SH-SY5Y (cell line): ENCODE measurements at regions not wholly inside any gene's neighbourhood (a gene's known extent, or its start where the extent isn't known, plus 50 kb on each side); places are given as distances from the start of the nearest gene placed in this dataset.

Experiments
- GATA2 ChIP-seq: IDR thresholded peaks from 2 replicates; pipeline ENCODE4 v1.6.1; 2011; ENCODE audit warnings: mild to moderate bottlenecking, low read depth, low read length
- GATA3 ChIP-seq: IDR thresholded peaks from 2 replicates; pipeline ENCODE4 v1.6.1; 2011; ENCODE audit warnings: low read depth, mild to moderate bottlenecking, low read length, moderate library complexity

- no peak for TF ChIP-seq GATA2
Observed at GRCh38 chr4:180618396-180618795, 1624.8 kb upstream of the TENM3 start.

DNA sequence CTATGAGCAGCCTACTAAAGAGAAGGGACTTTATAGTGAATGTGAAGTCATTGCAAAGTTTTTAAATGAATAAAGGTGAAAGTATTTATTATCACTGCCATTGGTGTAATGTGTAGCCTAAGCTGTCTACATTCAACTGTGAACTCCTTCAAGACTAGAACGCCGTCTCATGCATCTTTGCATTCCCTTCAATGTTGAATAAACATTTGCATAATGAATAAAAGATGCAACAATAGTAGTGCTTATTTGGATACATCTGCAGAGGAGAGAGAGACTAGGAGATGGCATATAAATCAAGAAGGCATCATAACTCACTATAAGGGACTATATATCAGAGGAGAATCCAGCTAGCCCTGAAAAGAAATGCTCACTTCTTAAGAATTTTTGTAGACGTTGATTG lies 1623.8 kb upstream of the TENM3 start:
- TF ChIP-seq GATA2 (no peak), GATA3 (no peak)

DNA sequence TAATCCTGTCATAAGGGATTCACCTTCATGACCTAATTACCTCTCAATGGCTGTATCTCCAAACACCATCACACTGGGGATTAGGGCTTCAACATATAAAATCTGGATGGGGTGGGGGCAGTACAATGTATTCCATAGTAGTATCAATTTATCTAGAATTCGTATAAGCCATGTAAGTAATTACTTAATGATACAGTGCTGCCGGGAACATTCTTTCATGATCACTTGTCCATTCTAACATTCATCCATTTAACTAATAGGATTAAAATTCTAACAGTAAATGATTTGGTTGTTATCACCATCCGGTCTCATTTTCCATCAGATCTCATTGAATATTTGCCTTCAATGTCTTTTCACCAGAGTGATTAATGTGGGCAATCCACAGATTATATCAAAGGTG lies 1620.9 kb upstream of the TENM3 start:
- TF ChIP-seq GATA2 (no peak), GATA3 (no peak)

- TF ChIP-seq GATA3 = no peak
- no peak for TF ChIP-seq GATA2
Observed at GRCh38 chr4:180625653-180626052, 1617.5 kb upstream of the TENM3 start.

GRCh38 chr4:180630012-180630665 lies 1613.1 kb upstream of the TENM3 start:
- no peak for TF ChIP-seq GATA3
- TF ChIP-seq GATA2 = no peak

- TF ChIP-seq GATA2 (no peak), GATA3 (no peak)
Observed at GRCh38 chr4:180634306-180634705, 1608.9 kb upstream of the TENM3 start.

- TF ChIP-seq GATA3 (no peak), GATA2 (no peak)
Observed at GRCh38 chr4:180635281-180635680, 1607.9 kb upstream of the TENM3 start.

GRCh38 chr4:180636696-180637404 lies 1606.4 kb upstream of the TENM3 start:
- no peak for TF ChIP-seq GATA2
- no peak for TF ChIP-seq GATA3

DNA sequence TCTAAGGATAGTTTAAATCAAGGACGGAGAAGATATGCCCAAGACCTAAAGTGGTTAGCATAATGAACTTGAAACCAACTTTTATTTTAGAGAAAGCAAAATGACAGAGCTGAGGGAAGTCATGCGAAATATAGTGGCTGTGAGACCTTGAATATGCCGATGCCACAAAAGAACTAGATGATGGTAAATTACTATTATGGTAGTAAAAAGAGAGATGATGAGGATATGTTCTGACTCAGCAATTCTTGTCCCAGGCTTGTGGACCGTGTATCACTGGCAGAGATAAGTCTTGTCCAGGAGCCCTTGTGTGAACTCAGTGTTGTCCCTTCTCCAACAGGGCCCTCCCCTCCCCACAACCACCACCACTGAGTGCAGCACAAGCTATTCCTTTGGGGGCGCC lies 1605.6 kb upstream of the TENM3 start:
- TF ChIP-seq GATA3 (no peak), GATA2 (no peak)

DNA sequence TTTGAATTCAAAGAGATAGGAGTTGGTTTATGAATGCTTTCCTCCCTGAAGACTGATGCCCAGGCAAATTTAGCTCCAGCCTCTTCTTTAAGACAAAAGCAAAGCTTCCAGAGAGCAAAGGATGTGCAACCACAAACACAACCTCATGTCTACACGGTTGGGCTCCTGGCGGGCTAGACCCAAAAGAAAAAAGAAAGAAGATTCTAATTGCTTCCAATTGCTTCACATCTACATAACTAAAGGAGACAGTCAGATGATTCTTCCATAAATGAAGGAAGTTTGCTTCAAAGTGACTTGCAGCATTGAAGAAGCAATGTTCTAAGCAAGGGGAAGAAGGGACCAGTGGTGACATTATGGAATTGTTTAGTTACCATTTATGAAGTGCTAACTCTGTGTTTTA lies 1603.0 kb upstream of the TENM3 start:
- TF ChIP-seq GATA3 = no peak
- TF ChIP-seq GATA2 = no peak

GRCh38 chr4:180641495-180641894 lies 1601.7 kb upstream of the TENM3 start:
- TF ChIP-seq GATA2 (no peak), GATA3 (no peak)

DNA sequence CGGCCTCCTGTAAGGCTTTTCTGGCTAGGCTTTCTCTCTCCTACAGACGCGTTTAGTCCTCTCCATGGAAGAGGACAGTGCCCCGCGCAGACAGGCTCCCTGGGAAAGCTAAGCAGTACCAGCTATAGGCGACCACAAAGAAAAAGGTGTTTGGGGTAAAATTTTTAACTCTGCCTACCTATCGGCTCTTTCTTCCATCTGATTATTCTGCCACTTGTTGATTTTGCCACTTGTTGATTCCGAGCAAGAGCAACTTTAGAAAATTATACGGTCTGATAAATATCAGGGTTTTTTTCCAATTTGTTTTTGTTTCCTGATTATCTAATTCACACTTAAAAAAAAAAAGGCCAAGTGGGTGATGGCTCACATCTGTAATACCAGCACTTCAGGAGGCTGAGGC lies 1600.5 kb upstream of the TENM3 start:
- TF ChIP-seq GATA3 (no peak), GATA2 (no peak)

- TF ChIP-seq GATA2 (no peak), GATA3 (no peak)
Observed at GRCh38 chr4:180650273-180650672, 1592.9 kb upstream of the TENM3 start.

DNA sequence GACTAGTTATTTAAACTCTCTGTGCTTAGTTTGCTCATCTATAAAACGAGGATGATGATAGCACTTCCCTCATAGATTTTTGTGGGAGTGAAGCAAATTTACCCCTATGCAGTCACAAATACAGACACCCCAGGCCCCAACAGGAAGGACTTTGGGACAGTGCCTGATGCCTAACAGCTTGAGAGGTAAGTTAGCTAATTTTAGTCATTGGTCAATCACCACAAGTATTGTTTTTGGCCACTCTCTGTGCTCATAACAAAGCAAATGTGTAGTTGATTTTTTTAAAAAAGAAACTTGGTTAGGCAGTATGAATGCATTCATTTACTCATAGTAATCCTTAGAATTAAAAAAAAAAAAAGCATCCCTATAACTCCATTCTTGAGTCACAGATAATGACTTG lies 1590.7 kb upstream of the TENM3 start:
- TF ChIP-seq GATA2 (no peak), GATA3 (no peak)

GRCh38 chr4:180655886-180656285 lies 1587.3 kb upstream of the TENM3 start:
- TF ChIP-seq GATA2 (no peak), GATA3 (no peak)
